ENCODE measurements at regions not wholly inside any gene's neighbourhood (a gene's known extent, or its start where the extent isn't known, plus 50 kb on each side); places are given as distances from the start of the nearest gene placed in this dataset.
"Not testable (repeated sequence)": the region's sequence is repeated elsewhere in the genome, so short reads cannot be mapped to it uniquely, and the experiment has no call there.

DNA sequence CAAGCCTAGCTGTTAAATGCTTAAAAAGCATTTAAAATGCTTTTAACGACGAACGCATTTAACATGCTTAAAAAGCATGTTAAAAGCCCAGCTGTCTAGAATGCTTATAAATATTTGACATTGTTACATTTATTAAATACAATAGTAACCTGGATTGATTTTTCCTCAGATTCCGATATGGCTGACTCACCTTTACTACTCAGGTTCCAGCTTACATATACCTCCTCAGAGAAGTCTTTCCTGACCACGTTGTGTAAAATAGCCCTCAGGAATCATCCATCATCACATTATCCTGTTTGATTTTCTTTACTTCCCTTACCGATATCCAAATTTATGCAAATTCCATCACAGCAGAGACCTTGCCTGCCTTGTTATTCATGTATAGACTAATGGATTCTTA, 51.4 kb downstream of the SLC41A2 start:
- DNase-seq (ENCODE audit: low read depth, low spot score) (no peak), FAIRE-seq (no peak)
- Histone ChIP-seq H2AFZ (ENCODE audit: control insufficient read depth, low read length) (no peak overlapping the region), H3K9ac (ENCODE audit: control insufficient read depth, extremely low read depth, insufficient read depth, low read length) (no peak overlapping the region), H3K36me3 (ENCODE audit: control insufficient read depth in 2 of 2, extremely low read depth in 1 of 2, insufficient read depth in 2 of 2, low read length in 2 of 2) (no peaks in the 10 kb centered on the region), H3K9me3 (ENCODE audit: control insufficient read depth, low read depth, low read length) (no peaks in the 10 kb centered on the region), H4K20me1 (ENCODE audit: control insufficient read depth, extremely low read depth, insufficient read depth, low read length) (no peaks in the 10 kb centered on the region), H3K9me1 (ENCODE audit: control insufficient read depth, extremely low read depth, insufficient read depth, low read length) (no peaks in the 10 kb centered on the region), H3K4me3 (ENCODE audit: control insufficient read depth in 2 of 3, extremely low read depth in 1 of 3, insufficient read depth in 2 of 3, low read depth in 1 of 3, low read length in 3 of 3) (no peak overlapping the region), H3K4me2 (ENCODE audit: control insufficient read depth, extremely low read depth, insufficient read depth, low read depth, low read length) (no peak overlapping the region), H3K27me3 (ENCODE audit: control insufficient read depth, extremely low read depth, insufficient read depth, low read length) (no peaks in the 10 kb centered on the region), H3K79me2 (ENCODE audit: control insufficient read depth, insufficient read depth, low read length) (no peaks in the 10 kb centered on the region), H3K4me1 (ENCODE audit: control insufficient read depth, extremely low read depth, insufficient read depth, low read length) (peaks cover 6% of the 10 kb centered on the region), H3K27ac (ENCODE audit: control insufficient read depth, insufficient read depth, low read length) (no peak overlapping the region)
- no peak for TF ChIP-seq EZH2 (IDR thresholded peaks at IDR 0.05; ENCODE audit: low read length)
- TF ChIP-seq, protein P1, sequence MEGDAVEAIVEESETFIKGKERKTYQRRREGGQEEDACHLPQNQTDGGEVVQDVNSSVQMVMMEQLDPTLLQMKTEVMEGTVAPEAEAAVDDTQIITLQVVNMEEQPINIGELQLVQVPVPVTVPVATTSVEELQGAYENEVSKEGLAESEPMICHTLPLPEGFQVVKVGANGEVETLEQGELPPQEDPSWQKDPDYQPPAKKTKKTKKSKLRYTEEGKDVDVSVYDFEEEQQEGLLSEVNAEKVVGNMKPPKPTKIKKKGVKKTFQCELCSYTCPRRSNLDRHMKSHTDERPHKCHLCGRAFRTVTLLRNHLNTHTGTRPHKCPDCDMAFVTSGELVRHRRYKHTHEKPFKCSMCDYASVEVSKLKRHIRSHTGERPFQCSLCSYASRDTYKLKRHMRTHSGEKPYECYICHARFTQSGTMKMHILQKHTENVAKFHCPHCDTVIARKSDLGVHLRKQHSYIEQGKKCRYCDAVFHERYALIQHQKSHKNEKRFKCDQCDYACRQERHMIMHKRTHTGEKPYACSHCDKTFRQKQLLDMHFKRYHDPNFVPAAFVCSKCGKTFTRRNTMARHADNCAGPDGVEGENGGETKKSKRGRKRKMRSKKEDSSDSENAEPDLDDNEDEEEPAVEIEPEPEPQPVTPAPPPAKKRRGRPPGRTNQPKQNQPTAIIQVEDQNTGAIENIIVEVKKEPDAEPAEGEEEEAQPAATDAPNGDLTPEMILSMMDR (optimal IDR thresholded peaks at IDR 0.05 in 1 of 3, IDR thresholded peaks at IDR 0.05 in 1 of 3, conservative IDR thresholded peaks at IDR 0.05 in 1 of 3; ENCODE audit: extremely low read depth in 1 of 3, insufficient read depth in 2 of 3, low read length in 3 of 3): no peak
- dilution Hi-C loops (cut with MboI; ENCODE audit: extremely low pct_ligation_motif_present, low sequenced_read_pairs): no loop called here

GRCh38 chr12:104905446-104905845, 52.6 kb downstream of the SLC41A2 start:
- FAIRE-seq; H3K4me3 ChIP-seq (ENCODE audit: control insufficient read depth in 2 of 3, extremely low read depth in 1 of 3, insufficient read depth in 2 of 3, low read depth in 1 of 3, low read length in 3 of 3); H4K20me1 ChIP-seq (ENCODE audit: control insufficient read depth, extremely low read depth, insufficient read depth, low read length); H3K4me1 ChIP-seq (ENCODE audit: control insufficient read depth, extremely low read depth, insufficient read depth, low read length); dilution Hi-C loops (cut with MboI; ENCODE audit: extremely low pct_ligation_motif_present, low sequenced_read_pairs); H3K9me1 ChIP-seq (ENCODE audit: control insufficient read depth, extremely low read depth, insufficient read depth, low read length); H2AFZ ChIP-seq (ENCODE audit: control insufficient read depth, low read length); H3K9me3 ChIP-seq (ENCODE audit: control insufficient read depth, low read depth, low read length); H3K27ac ChIP-seq (ENCODE audit: control insufficient read depth, insufficient read depth, low read length); H3K4me2 ChIP-seq (ENCODE audit: control insufficient read depth, extremely low read depth, insufficient read depth, low read depth, low read length); H3K79me2 ChIP-seq (ENCODE audit: control insufficient read depth, insufficient read depth, low read length); H3K36me3 ChIP-seq (ENCODE audit: control insufficient read depth in 2 of 2, extremely low read depth in 1 of 2, insufficient read depth in 2 of 2, low read length in 2 of 2); H3K27me3 ChIP-seq (ENCODE audit: control insufficient read depth, extremely low read depth, insufficient read depth, low read length); DNase-seq (ENCODE audit: low read depth, low spot score); H3K9ac ChIP-seq (ENCODE audit: control insufficient read depth, extremely low read depth, insufficient read depth, low read length): not testable (repeated sequence)

- TF ChIP-seq, protein P1 (optimal IDR thresholded peaks at IDR 0.05 in 1 of 3, IDR thresholded peaks at IDR 0.05 in 1 of 3, conservative IDR thresholded peaks at IDR 0.05 in 1 of 3; ENCODE audit: extremely low read depth in 1 of 3, insufficient read depth in 2 of 3, low read length in 3 of 3): no peak
- H3K4me3 ChIP-seq (ENCODE audit: control insufficient read depth in 2 of 3, extremely low read depth in 1 of 3, insufficient read depth in 2 of 3, low read depth in 1 of 3, low read length in 3 of 3): no peak overlapping the region
- no peak overlapping the region for H2AFZ ChIP-seq (ENCODE audit: control insufficient read depth, low read length)
- dilution Hi-C loops (cut with MboI; ENCODE audit: extremely low pct_ligation_motif_present, low sequenced_read_pairs): no loop called here
- H3K9me1 ChIP-seq (ENCODE audit: control insufficient read depth, extremely low read depth, insufficient read depth, low read length): no peaks in the 10 kb centered on the region
- no peaks in the 10 kb centered on the region for H3K36me3 ChIP-seq (ENCODE audit: control insufficient read depth in 2 of 2, extremely low read depth in 1 of 2, insufficient read depth in 2 of 2, low read length in 2 of 2)
- H3K4me1 ChIP-seq (ENCODE audit: control insufficient read depth, extremely low read depth, insufficient read depth, low read length): no peaks in the 10 kb centered on the region
- H3K79me2 ChIP-seq (ENCODE audit: control insufficient read depth, insufficient read depth, low read length): no peaks in the 10 kb centered on the region
- no peaks in the 10 kb centered on the region for H4K20me1 ChIP-seq (ENCODE audit: control insufficient read depth, extremely low read depth, insufficient read depth, low read length)
- no peaks in the 10 kb centered on the region for H3K9me3 ChIP-seq (ENCODE audit: control insufficient read depth, low read depth, low read length)
- H3K27me3 ChIP-seq (ENCODE audit: control insufficient read depth, extremely low read depth, insufficient read depth, low read length): no peaks in the 10 kb centered on the region
- H3K9ac ChIP-seq (ENCODE audit: control insufficient read depth, extremely low read depth, insufficient read depth, low read length): no peak overlapping the region
- no peak overlapping the region for H3K4me2 ChIP-seq (ENCODE audit: control insufficient read depth, extremely low read depth, insufficient read depth, low read depth, low read length)
- no peak for DNase-seq (ENCODE audit: low read depth, low spot score)
- FAIRE-seq: no peak
- H3K27ac ChIP-seq (ENCODE audit: control insufficient read depth, insufficient read depth, low read length): no peak overlapping the region
These were observed 54.3 kb downstream of the SLC41A2 start for GRCh38 chr12:104903648-104904423.

All from keratinocyte (primary cell).